Pons (tissue), 1 donor: ENCODE measurements at regions not wholly inside any gene's neighbourhood (a gene's known extent, or its start where the extent isn't known, plus 50 kb on each side); places are given as distances from the start of the nearest gene placed in this dataset.
"Not testable (repeated sequence)": the region's sequence is repeated elsewhere in the genome, so short reads cannot be mapped to it uniquely, and the experiment has no call there.

Source experiments
- DNase-seq: peaks from one replicate; pipeline ENCODE4 v3.0.0-alpha.2; 2016; ENCODE audit warnings: low spot score

DNA sequence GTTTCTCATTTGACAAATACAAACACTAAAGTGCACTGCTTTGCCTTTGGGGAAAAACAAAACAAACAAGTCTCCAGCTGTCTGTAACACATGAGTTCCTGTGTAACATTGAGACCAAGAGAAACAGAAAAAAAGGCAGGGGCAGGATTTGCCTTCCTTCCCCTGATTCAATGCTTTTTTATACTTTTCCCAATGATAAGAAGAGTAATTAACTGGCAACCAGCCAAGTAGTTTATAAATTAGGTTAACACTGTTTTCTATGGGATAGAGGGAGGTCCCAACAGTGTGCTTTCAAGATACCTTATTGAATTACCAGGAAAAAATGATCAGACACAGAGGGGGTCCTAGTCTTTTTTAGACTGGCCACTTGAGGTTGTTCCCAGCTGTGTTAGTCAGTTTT, 346.8 kb downstream of the TRIM36 start:
- DNase-seq, result no peak

- DNase-seq, result no peak
Measured at GRCh38 chr5:114822436-114822835, 347.3 kb downstream of the TRIM36 start.

GRCh38 chr5:114790403-114790792, 379.3 kb downstream of the TRIM36 start:
- no peak for DNase-seq

- DNase-seq, result peak; percentile 56
Measured at GRCh38 chr5:114789773-114790402, 379.8 kb downstream of the TRIM36 start.

- DNase-seq, result peak; percentile 63
Measured at GRCh38 chr5:114782869-114783268, 386.8 kb downstream of the TRIM36 start.

DNA sequence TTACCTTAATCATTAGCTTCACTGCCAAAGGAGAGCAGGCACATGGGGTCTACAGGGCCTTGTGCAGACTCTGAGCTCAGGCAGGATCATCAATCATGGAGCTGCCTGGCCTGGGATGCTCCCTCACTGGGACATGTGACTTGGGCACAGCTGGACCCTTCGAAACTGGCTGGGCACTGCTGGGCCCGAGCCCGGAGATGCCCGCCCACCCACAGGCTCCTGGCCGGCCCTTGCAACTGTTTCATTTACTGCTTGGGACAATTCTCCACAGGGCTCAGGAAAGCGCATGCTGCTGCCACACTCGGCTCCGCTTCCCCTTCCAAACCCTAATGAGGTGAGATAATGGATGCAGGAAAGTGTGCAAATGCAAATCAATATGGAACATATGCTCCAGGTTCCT, 387.5 kb downstream of the TRIM36 start:
- peak; percentile 47 for DNase-seq

DNA sequence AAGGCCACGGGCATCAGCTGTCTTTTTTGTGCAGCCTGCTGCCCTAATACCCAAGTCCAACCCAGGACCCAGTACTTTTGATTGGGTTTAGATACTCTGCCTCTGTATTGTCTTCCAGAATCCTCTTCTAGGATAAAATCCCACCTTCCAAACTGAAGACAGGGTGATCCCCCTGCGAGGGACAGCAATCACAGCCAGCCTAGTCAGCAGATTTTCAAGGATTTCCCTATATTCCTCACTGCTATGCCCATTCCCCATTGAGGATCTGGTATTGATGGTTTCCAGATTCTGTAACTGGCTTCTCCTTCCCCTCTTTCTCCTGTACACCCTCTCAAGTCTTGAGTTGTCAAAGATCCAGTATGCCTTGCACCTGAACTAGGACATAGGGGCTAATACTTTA, 389.4 kb downstream of the TRIM36 start:
- DNase-seq, result no peak

- no peak for DNase-seq
Measured at GRCh38 chr5:114744406-114744805, 382.5 kb downstream of the KCNN2 start.

DNA sequence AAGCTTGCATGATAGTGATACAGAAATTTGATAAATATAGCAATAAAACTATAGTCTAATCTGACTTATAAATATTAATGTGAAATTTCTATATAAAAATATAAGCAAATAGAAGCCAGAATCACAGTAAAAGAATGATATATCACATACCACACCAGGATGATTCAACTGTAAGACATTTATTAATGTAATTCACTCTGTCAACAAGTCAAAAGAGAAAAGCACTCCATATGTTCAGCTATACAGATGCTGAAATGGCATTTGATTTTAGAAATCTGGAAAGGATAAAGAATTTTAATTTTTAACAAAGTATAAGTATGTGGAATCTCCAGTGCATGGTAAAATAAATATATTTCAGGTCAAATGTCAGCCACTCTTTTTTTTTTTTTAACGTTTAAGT, 372.4 kb downstream of the KCNN2 start:
- DNase-seq, result no peak

GRCh38 chr5:114729986-114730385, 368.1 kb downstream of the KCNN2 start:
- DNase-seq, result no peak

- DNase-seq, result no peak
Measured at GRCh38 chr5:114727358-114727757, 365.5 kb downstream of the KCNN2 start.

DNA sequence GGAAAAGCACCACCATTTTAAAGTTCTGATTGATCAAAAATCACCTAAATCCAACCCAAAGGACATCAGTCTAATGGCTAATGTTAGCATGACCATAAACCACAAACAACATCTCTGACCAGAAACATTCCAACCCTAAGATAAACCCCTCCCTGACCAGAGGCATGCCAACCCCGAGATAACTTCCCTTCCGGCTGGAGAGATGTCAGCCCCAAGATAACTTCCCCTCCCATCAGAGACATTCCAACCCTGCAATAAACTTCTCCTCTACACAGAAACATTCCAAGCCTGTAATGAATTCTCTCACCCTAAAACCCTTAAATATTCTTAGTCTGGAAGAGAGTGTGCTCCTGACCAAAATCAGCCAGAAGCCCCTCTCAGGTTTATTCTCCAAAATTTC, 364.3 kb downstream of the KCNN2 start:
- no peak for DNase-seq

- no peak for DNase-seq
Measured at GRCh38 chr5:114719268-114719667, 357.4 kb downstream of the KCNN2 start.

- DNase-seq, result no peak
Measured at GRCh38 chr5:114716955-114717354, 355.1 kb downstream of the KCNN2 start.

DNA sequence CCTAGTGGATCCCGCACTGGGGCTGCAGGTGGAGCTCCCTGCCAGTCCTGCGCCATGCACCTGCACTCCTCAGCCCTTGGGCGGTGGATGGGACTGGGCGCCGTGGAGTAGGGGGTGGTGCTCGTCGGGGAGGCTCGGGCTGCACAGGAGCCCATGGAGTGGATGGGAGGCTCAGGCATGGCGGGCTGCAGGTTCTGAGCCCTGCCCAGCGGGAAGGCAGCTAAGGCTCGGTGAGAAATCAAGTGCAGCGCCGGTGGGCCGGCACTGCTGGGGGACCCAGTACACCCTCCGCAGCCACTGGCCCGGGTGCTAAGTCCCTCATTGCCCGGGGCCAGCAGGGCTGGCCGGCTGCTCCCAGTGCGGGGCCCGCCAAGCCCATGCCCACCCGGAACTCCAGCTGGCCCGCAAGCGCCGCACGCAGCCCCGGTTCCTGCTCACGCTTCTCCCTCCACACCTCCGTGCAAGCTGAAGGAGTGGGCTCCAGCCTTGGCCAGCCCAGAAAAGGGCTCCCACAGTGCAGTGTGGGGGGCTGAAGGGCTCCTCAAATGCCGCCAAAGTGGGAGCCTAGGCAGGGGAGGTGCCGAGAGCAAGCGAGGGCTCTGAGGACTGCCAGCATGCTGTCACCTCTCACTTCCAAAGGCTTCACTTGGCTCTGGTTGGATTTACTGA, 342.5 kb downstream of the KCNN2 start:
- DNase-seq, result not testable (repeated sequence)

- no peak for DNase-seq
Measured at GRCh38 chr5:114702731-114703130, 340.9 kb downstream of the KCNN2 start.

DNA sequence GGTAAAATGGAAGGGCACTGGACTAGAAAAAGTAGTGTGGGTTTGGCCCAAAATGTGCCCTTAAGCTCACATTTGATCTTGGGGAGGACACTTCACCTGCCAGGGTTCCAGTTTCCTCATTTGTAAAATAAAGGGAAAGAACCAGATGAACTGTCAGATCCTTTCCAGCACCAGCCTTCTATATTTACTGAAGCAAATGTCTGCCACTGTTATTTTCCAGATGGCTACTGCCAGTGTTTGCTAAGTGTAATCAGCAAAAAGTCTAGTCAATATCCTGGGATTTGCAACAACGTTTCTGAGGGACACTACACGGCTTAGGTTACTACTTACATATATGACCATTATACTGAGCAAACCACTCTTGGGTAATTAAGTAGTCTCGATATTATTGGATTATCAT, 340.3 kb downstream of the KCNN2 start:
- DNase-seq, result peak; percentile 6

DNA sequence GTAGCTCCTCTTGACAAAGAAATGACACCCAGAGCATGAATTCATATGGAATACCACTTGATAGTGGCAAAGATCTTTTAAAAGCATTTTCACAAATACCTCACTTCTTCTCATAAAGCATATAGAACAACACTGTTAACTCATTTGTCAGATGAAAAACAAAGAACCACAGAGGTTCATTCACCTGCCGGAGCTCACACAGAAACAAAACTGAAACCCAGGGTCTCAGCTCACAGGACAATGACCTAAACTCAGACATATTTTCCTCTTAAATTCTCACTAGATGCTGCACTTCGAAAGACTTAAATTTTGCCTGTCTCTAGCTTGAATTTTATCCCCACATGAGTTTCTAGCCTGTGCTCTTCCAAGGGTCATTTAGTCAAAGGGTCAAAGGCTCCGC, 339.0 kb downstream of the KCNN2 start:
- no peak for DNase-seq

GRCh38 chr5:114695292-114695904, 333.5 kb downstream of the KCNN2 start:
- no peak for DNase-seq

GRCh38 chr5:114686356-114686755, 324.5 kb downstream of the KCNN2 start:
- peak; percentile 14 for DNase-seq

GRCh38 chr5:114678778-114679177, 316.9 kb downstream of the KCNN2 start:
- DNase-seq, result no peak

DNA sequence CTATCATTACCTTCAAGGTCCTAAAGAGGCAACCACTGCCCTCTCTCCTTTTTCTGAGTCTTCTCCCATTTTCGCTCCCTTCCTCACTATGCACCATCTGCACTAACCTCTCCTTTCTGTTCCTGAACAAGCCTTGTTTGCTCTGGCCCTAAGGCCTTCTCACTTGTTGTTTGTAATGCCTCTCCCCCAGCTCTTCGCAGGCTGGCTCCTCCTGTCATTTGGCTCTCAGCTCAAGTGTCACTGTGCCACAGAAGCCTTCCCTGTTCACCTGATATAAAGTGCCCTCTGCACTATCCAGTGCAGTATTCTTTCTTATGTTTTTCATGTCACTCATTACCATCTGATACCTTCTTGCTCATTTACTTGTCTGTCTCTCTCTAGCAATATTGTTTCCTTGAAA, 303.7 kb downstream of the KCNN2 start:
- DNase-seq, result no peak

DNA sequence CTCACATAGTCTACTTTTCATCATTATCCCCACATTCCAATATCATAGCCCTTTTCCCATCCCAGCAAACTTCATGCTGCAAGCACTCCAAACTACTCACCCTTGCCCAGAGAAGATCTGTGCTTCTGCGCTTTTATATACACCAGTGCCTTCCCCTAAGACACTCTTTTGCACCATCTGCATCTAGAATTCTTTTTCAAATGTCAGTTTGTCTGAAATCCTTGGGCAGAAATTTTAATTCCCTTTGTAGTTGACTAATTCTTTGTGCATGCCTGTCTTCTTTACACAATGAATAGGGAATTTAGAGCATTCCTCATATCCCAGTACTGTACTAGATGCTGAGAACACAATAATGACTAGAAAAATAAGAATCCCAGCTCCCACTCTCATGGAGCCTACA, 298.9 kb downstream of the KCNN2 start:
- no peak for DNase-seq

DNA sequence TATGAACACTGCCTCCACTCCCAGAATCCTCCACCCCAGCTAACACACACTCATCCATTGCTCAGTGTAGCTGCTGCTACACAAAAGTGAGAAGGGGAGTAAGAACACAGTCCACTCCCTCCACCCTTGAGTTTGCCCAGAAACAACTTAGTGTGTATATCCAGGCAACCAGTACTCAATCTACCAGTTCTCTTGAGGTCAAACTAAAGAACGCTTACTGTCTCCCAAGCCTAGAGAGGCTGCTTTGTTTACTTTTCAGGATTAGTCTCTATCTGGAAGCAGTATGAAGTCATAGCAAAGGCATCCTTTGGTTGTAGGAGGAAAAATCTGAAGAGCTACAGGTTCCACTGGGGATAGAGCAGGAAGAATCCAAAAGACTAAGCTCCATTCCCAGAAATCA, 296.3 kb downstream of the KCNN2 start:
- DNase-seq, result no peak
